ENCODE measurements at regions not wholly inside any gene's neighbourhood (a gene's known extent, or its start where the extent isn't known, plus 50 kb on each side); places are given as distances from the start of the nearest gene placed in this dataset.

- no peak for DNase-seq
- H3K27me3 ChIP-seq (ENCODE audit: control insufficient read depth in 1 of 2, insufficient read depth in 2 of 2, low read length in 2 of 2): no peaks in the 10 kb centered on the region
- H3K9me3 Mint-ChIP-seq: peaks cover 3% of the 10 kb centered on the region
- H3K4me3 Mint-ChIP-seq: no peak overlapping the region
- peaks cover 5% of the 10 kb centered on the region for H3K27me3 Mint-ChIP-seq
- CTCF ChIA-PET: no interaction called here
- H3K4me3 ChIP-seq (ENCODE audit: low read length): no peak overlapping the region
- H3K36me3 ChIP-seq (ENCODE audit: insufficient read depth, low read length): no peaks in the 10 kb centered on the region
- H3K27ac ChIP-seq (ENCODE audit: low read depth in 1 of 2, low read length in 2 of 2): no peak overlapping the region
- no peaks in the 10 kb centered on the region for H3K36me3 Mint-ChIP-seq (ENCODE audit: low read depth)
- peaks cover 14% of the 10 kb centered on the region for H3K4me1 Mint-ChIP-seq (ENCODE audit: low read depth)
- H3K9me3 ChIP-seq (ENCODE audit: control insufficient read depth in 1 of 2, insufficient read depth in 1 of 2, low read length in 2 of 2): peaks cover 0 to 11% of the 10 kb centered on the region in 2 experiments
- no peak for TF ChIP-seq CTCF (IDR thresholded peaks at IDR 0.05)
- POLR2A ChIA-PET: no interaction called here
- H3K4me1 ChIP-seq (ENCODE audit: insufficient read depth, low read length): peaks cover 2% of the 10 kb centered on the region
- intact Hi-C loops (cut with DNase I, micrococcal nuclease): loop anchor here in 1 of 2 experiments (5.0 kb wide), 1 partner anchor 292 kb away; the partner anchor contains the start of gene BCL11A
- H3K27ac Mint-ChIP-seq: no peak overlapping the region
- ATAC-seq (ENCODE audit: poor library complexity): no peak
Observed at GRCh38 chr2:60260639-60261296, 292.7 kb downstream of the BCL11A start.

GRCh38 chr2:60259781-60260180 lies 293.7 kb downstream of the BCL11A start:
- H3K27ac ChIP-seq (ENCODE audit: low read depth in 1 of 2, low read length in 2 of 2): no peak overlapping the region
- POLR2A ChIA-PET: no interaction called here

DNA sequence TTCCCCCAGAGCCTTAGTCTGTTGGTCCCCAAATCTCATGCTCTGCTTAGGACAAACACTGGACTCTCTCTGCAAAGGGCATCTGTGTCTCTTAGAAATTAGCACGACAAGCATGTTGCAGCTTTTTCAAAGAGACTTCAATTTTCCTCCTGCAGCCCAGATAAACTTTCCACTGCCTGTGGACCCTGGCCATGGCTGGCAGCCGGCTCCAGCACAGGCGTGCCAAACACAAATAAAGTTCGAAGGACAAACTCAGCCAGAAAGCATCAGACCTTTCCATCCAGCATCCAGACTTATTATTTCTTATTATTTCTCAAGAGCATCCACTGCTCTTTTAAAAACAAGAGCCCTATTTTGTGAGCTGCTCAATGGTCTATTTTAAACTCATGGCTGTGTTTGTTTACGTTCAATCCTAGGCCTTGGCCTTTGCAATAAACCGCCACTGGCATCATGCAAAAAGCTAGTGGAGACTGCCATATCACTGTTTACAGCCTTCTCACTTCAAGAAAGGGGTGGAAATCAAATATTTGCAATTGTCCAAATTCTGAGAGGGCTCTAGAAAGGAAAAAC lies 300.8 kb downstream of the BCL11A start:
- H3K9me3 ChIP-seq (ENCODE audit: control insufficient read depth in 1 of 2, insufficient read depth in 1 of 2, low read length in 2 of 2): peaks cover 0 to 3% of the 10 kb centered on the region in 2 experiments
- no peak for TF ChIP-seq CTCF (IDR thresholded peaks at IDR 0.05)
- Mint-ChIP-seq H3K36me3 (ENCODE audit: low read depth) (no peaks in the 10 kb centered on the region), H3K4me3 (no peak overlapping the region), H3K4me1 (ENCODE audit: low read depth) (no peaks in the 10 kb centered on the region), H3K27ac (no peak overlapping the region), H3K27me3 (no peaks in the 10 kb centered on the region), H3K9me3 (no peaks in the 10 kb centered on the region)
- H3K4me3 ChIP-seq (ENCODE audit: low read length): no peak overlapping the region
- ChIA-PET POLR2A (no interaction called here), CTCF (no interaction called here)
- no peaks in the 10 kb centered on the region for H3K36me3 ChIP-seq (ENCODE audit: insufficient read depth, low read length)
- no peaks in the 10 kb centered on the region for H3K4me1 ChIP-seq (ENCODE audit: insufficient read depth, low read length)
- no peaks in the 10 kb centered on the region for H3K27me3 ChIP-seq (ENCODE audit: control insufficient read depth in 1 of 2, insufficient read depth in 2 of 2, low read length in 2 of 2)
- ATAC-seq (ENCODE audit: poor library complexity): no peak
- DNase-seq: no peak
- intact Hi-C loops (cut with DNase I, micrococcal nuclease): no loop called here
- no peak overlapping the region for H3K27ac ChIP-seq (ENCODE audit: low read depth in 1 of 2, low read length in 2 of 2)

More at GRCh38 chr2:60259781-60260180, 293.7 kb downstream of the BCL11A start:
- Histone ChIP-seq H3K36me3 (ENCODE audit: insufficient read depth, low read length) (no peaks in the 10 kb centered on the region), H3K27me3 (ENCODE audit: control insufficient read depth in 1 of 2, insufficient read depth in 2 of 2, low read length in 2 of 2) (no peaks in the 10 kb centered on the region), H3K4me3 (ENCODE audit: low read length) (no peak overlapping the region), H3K4me1 (ENCODE audit: insufficient read depth, low read length) (peaks cover 2% of the 10 kb centered on the region), H3K9me3 (ENCODE audit: control insufficient read depth in 1 of 2, insufficient read depth in 1 of 2, low read length in 2 of 2) (peaks cover 0 to 11% of the 10 kb centered on the region in 2 experiments)
- H3K4me1 Mint-ChIP-seq (ENCODE audit: low read depth): peaks cover 9% of the 10 kb centered on the region
- H3K36me3 Mint-ChIP-seq (ENCODE audit: low read depth): no peaks in the 10 kb centered on the region
- no peak for TF ChIP-seq CTCF (IDR thresholded peaks at IDR 0.05)
- CTCF ChIA-PET: no interaction called here
- intact Hi-C loops (cut with DNase I, micrococcal nuclease): loop anchor here in 1 of 2 experiments (5.0 kb wide), 1 partner anchor 293 kb away; the partner anchor contains the start of gene BCL11A
- H3K9me3 Mint-ChIP-seq: no peaks in the 10 kb centered on the region
- no peak overlapping the region for H3K27ac Mint-ChIP-seq
- ATAC-seq (ENCODE audit: poor library complexity): no peak
- no peak for DNase-seq
- no peak overlapping the region for H3K4me3 Mint-ChIP-seq
- peaks cover 5% of the 10 kb centered on the region for H3K27me3 Mint-ChIP-seq

Measured in CD4-positive, alpha-beta T cell (primary cell).